ENCODE measurements at regions not wholly inside any gene's neighbourhood (a gene's known extent, or its start where the extent isn't known, plus 50 kb on each side); places are given as distances from the start of the nearest gene placed in this dataset.
A peak's percentile ranks its signal among the peaks of the same experiment; 100 is the strongest.

DNA sequence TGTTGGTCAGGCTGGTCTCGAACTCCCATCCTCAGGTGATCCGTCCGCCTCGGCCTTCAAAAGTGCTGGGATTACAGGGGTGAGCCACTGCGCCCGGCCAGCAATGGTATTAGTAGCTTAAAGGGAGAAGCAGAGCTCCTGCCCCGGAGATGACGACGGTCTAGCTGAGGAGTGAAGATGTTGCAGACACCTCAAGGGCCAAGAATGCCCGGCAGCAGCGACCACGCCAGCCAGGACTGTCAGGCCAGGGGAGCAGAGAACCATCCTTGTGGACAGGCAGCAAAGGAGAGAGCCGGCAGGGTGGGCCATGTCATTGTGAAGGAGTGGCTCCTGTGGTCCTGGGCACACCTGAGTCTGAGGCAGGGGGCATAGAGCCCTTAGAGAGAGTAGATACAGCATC, 210.1 kb upstream of the BCOR start:
- H3K27me3 ChIP-seq (ENCODE audit: insufficient read depth, poor library complexity, severe bottlenecking): no peaks in the 10 kb centered on the region
- TF ChIP-seq SPI1 (IDR thresholded peaks at IDR 0.05; ENCODE audit: borderline replicate concordance, low read depth) (no peak), GABPA (IDR thresholded peaks at IDR 0.05; ENCODE audit: low read depth) (no peak)
- DNase-seq (ENCODE audit: low read depth in 1 of 2, low spot score in 1 of 2): no peak
- H3K27ac ChIP-seq (replicated peaks): no peak overlapping the region
- H3K4me3 ChIP-seq (replicated peaks; ENCODE audit: insufficient read depth, low read length): no peak overlapping the region

DNA sequence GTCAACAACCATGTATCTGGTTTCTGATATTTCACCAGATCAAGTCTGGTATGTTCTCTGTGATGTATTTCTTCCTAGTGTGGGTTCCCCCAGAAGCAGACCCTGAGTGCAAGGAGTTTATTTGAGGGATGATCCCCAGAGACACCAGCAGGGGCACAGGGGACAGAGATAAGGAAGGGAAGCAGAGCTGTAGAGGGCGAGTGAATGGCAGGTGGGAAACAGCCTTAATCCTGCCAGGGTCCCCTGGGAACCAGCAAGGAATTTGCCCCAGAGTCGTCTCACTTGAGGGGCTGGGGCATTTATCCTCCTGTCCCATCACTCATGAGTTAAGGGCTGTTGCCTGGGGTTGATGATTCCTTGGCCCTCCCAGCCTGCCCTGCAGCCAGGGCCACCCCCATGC, 206.4 kb upstream of the BCOR start:
- DNase-seq (ENCODE audit: low read depth in 1 of 2, low spot score in 1 of 2): no peak
- Histone ChIP-seq H3K27me3 (ENCODE audit: insufficient read depth, poor library complexity, severe bottlenecking) (no peaks in the 10 kb centered on the region), H3K27ac (replicated peaks) (peak overlapping the region; percentile 31), H3K4me3 (replicated peaks; ENCODE audit: insufficient read depth, low read length) (no peak overlapping the region)
- TF ChIP-seq SPI1 (IDR thresholded peaks at IDR 0.05; ENCODE audit: borderline replicate concordance, low read depth): no peak
- TF ChIP-seq, protein P1, sequence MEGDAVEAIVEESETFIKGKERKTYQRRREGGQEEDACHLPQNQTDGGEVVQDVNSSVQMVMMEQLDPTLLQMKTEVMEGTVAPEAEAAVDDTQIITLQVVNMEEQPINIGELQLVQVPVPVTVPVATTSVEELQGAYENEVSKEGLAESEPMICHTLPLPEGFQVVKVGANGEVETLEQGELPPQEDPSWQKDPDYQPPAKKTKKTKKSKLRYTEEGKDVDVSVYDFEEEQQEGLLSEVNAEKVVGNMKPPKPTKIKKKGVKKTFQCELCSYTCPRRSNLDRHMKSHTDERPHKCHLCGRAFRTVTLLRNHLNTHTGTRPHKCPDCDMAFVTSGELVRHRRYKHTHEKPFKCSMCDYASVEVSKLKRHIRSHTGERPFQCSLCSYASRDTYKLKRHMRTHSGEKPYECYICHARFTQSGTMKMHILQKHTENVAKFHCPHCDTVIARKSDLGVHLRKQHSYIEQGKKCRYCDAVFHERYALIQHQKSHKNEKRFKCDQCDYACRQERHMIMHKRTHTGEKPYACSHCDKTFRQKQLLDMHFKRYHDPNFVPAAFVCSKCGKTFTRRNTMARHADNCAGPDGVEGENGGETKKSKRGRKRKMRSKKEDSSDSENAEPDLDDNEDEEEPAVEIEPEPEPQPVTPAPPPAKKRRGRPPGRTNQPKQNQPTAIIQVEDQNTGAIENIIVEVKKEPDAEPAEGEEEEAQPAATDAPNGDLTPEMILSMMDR (IDR thresholded peaks at IDR 0.05; ENCODE audit: insufficient read depth, low read length): no peak
- no peak for TF ChIP-seq GABPA (IDR thresholded peaks at IDR 0.05; ENCODE audit: low read depth)
- TF ChIP-seq, protein P2, sequence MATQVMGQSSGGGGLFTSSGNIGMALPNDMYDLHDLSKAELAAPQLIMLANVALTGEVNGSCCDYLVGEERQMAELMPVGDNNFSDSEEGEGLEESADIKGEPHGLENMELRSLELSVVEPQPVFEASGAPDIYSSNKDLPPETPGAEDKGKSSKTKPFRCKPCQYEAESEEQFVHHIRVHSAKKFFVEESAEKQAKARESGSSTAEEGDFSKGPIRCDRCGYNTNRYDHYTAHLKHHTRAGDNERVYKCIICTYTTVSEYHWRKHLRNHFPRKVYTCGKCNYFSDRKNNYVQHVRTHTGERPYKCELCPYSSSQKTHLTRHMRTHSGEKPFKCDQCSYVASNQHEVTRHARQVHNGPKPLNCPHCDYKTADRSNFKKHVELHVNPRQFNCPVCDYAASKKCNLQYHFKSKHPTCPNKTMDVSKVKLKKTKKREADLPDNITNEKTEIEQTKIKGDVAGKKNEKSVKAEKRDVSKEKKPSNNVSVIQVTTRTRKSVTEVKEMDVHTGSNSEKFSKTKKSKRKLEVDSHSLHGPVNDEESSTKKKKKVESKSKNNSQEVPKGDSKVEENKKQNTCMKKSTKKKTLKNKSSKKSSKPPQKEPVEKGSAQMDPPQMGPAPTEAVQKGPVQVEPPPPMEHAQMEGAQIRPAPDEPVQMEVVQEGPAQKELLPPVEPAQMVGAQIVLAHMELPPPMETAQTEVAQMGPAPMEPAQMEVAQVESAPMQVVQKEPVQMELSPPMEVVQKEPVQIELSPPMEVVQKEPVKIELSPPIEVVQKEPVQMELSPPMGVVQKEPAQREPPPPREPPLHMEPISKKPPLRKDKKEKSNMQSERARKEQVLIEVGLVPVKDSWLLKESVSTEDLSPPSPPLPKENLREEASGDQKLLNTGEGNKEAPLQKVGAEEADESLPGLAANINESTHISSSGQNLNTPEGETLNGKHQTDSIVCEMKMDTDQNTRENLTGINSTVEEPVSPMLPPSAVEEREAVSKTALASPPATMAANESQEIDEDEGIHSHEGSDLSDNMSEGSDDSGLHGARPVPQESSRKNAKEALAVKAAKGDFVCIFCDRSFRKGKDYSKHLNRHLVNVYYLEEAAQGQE (IDR thresholded peaks at IDR 0.05; ENCODE audit: insufficient replicate concordance, low read depth): no peak
- TF ChIP-seq POLR2AphosphoS5 (IDR thresholded peaks at IDR 0.05; ENCODE audit: low read depth): no peak

DNA sequence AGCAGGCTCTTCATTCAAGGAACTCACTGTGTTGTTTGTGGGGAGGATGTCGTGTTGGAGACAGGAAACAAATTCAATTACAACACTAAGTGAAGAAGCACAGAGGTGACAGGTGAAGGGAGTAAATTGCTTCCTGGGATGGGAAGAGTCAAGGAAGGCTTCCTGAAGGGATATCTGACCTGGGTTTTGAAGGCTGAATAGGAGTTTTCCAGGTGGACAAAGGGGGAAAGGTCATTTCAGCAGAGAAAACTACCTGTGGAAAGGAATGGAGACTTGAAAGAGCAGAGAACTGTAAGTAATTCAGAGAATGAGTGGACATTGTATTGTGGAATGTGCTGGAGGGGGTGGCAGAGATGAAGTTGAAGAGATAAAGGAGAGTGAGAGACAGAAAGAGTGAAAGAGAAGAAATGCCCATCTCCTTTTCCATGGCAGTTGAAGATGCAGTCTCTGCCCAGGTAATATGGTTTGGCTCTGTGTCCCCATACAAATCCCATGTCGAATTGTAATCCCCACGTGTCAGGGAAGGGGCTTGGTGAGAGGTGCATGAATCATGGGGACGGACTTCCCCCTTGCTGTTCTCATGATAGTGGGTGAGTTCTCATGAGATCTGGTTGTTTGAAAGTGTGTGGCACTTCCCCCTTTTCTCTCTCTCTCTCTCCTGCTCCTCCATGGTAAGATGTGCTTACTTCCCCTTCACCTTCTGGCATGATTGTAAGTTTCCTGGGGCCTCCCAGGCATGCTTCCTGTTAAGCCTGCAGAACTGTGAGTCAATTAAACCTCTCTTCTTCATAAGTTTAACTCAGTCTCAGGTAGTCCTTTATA, 205.7 kb upstream of the BCOR start:
- TF ChIP-seq SPI1 (IDR thresholded peaks at IDR 0.05; ENCODE audit: borderline replicate concordance, low read depth) (peak; percentile 88; the same call in 1 of the 2 replicates), GABPA (IDR thresholded peaks at IDR 0.05; ENCODE audit: low read depth) (no peak), POLR2AphosphoS5 (IDR thresholded peaks at IDR 0.05; ENCODE audit: low read depth) (peak; percentile 39; the same call in 1 of the 2 replicates)
- TF ChIP-seq, protein P1 (IDR thresholded peaks at IDR 0.05; ENCODE audit: insufficient read depth, low read length): no peak
- H3K27ac ChIP-seq (replicated peaks): peak overlapping the region; percentile 31
- peak; percentile 61 to 83 for DNase-seq (ENCODE audit: low read depth in 1 of 2, low spot score in 1 of 2)
- no peaks in the 10 kb centered on the region for H3K27me3 ChIP-seq (ENCODE audit: insufficient read depth, poor library complexity, severe bottlenecking)
- no peak overlapping the region for H3K4me3 ChIP-seq (replicated peaks; ENCODE audit: insufficient read depth, low read length)

DNA sequence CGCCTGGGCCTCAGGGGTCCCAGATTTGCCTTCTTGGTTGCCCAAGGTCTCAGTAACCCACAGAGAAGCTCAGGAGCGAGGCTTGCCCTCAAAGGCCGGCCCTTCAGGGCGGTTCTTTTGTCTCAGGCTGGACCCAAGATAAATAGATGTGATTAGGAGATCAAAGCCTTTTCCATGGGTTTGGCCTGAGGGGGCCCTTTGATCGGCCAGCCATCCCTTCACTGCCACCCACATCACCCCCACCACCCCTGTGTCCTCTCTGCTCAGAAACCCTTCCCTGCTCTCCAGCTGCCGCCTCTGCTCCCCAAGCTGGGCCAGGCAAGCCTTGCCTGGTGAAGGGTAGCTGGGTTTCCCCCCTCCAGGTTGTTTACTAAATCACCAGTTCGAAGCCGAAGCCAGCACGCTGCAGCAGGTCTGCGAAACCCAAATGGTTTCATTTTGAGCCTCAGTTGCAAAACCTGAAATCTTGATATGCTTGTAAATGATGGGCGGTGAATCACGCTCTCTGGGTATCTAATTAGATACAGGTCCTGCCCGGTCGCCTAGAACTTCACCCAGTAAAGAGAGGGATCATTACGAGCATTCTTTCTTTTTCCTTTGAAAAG, 202.6 kb upstream of the BCOR start:
- TF ChIP-seq GABPA (IDR thresholded peaks at IDR 0.05; ENCODE audit: low read depth): no peak
- no peak for TF ChIP-seq SPI1 (IDR thresholded peaks at IDR 0.05; ENCODE audit: borderline replicate concordance, low read depth)
- no peak for TF ChIP-seq POLR2AphosphoS5 (IDR thresholded peaks at IDR 0.05; ENCODE audit: low read depth)
- TF ChIP-seq, protein P2 (IDR thresholded peaks at IDR 0.05; ENCODE audit: insufficient replicate concordance, low read depth): no peak
- TF ChIP-seq, protein P1 (IDR thresholded peaks at IDR 0.05; ENCODE audit: insufficient read depth, low read length): no peak
- DNase-seq (ENCODE audit: low read depth in 1 of 2, low spot score in 1 of 2): no peak
- Histone ChIP-seq H3K4me3 (replicated peaks; ENCODE audit: insufficient read depth, low read length) (no peak overlapping the region), H3K27ac (replicated peaks) (no peak overlapping the region), H3K27me3 (ENCODE audit: insufficient read depth, poor library complexity, severe bottlenecking) (no peaks in the 10 kb centered on the region)
